Urinary bladder (tissue), 3 donors: ENCODE measurements at regions not wholly inside any gene's neighbourhood (a gene's known extent, or its start where the extent isn't known, plus 50 kb on each side); places are given as distances from the start of the nearest gene placed in this dataset.

ENCODE experiments used
- DNase-seq: peaks from one replicate; pipeline ENCODE4 v3.0.0-alpha.2; 2015; ENCODE audit errors: extremely low spot score
- H3K27ac ChIP-seq: one replicate; pipeline ENCODE4 v1.5.1; 2013; ENCODE audit warnings: low read depth, mild to moderate bottlenecking, moderate library complexity
- H3K36me3 ChIP-seq: one replicate; pipeline ENCODE4 v1.6.1; 2013; ENCODE audit warnings: mild to moderate bottlenecking, moderate library complexity; ENCODE audit not compliant: insufficient read depth
- H3K4me1 ChIP-seq: one replicate; pipeline ENCODE4 v1.6.1; 2013; ENCODE audit warnings: mild to moderate bottlenecking, moderate library complexity; ENCODE audit not compliant: insufficient read depth
- H3K4me3 ChIP-seq: one replicate; pipeline ENCODE4 v1.5.1; 2013; ENCODE audit warnings: low read depth, low read length
- WGBS: extraction: QIAGEN DNeasy Blood & Tissue Kit; methylation state at CpG from one replicate; pipeline ENCODE4 v1.1.7; 2013; 5-methylcytosine and 5-hydroxymethylcytosine counted together
- donor health status: healthy with polysubstance abuse.
- donor health status: healthy.

DNA sequence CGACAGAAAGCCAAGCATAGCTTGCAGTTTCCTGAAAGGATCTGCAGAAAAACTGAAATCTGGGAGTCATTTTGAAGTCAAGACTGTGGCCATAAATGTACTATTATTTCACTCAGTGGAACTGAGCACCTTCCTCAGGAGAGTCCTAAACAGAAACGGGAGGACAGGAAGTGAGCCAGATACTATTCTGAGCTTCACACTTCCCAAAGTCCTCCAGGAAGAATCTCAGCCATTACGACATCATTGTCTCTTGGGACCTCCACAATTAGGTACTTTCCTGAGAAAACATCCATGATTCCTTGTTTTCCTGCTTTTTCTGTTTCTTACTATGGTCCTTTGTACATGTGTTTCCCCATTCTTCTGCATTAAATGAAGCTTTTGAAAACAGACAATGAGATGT lies 299.2 kb upstream of the USP25 start:
- no peak for DNase-seq
- 70% methylated on average over 3 of the region's 3 CpGs for WGBS
- H3K4me3 ChIP-seq, result no peak overlapping the region

DNA sequence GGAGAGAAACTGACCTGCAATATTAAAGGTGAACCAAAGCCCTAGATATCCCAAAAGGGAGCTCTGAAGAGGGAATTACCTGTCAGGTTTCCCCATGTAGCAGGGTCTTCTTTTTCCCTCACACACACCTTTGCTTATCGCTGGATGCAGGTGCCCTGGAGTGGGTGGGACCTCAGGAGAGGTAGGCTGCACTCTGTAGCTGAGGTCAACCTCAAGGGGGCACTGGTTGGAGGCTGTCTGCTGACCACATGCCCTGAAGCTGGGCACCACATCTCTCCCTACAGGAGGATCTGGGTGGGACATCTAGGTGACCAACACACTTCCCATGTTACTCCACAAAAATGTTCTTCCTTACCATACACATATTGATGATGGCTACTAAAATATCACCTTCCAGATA lies 298.7 kb upstream of the USP25 start:
- no peaks in the 10 kb centered on the region for H3K36me3 ChIP-seq
- 97% methylated on average over 1 of the region's 1 CpG for WGBS
- no peak overlapping the region for H3K4me3 ChIP-seq
- no peak overlapping the region for H3K27ac ChIP-seq
- no peak for DNase-seq
- no peaks in the 10 kb centered on the region for H3K4me1 ChIP-seq

More for the DNA sequence above, 299.2 kb upstream of the USP25 start:
- Histone ChIP-seq H3K4me1 (no peaks in the 10 kb centered on the region), H3K36me3 (no peaks in the 10 kb centered on the region), H3K27ac (no peak overlapping the region)

DNA sequence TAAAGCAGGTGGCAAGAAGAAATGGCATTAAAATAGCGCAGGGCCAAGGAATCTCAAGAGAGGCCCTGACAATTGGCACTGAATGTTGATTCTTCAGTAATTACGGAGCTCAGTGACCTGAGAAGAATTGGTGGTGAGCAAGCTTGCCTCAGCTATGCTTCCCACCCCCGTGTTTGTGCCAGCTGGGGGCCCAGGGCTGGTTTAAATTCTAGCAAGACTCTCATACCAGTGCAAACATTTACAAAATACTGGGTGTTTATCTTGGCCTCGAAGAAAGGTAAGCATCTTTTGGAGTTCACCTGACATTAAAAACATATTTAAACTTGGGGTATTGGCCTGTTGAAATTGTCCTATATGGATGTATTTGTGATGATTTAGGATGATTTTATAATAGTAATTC lies 296.7 kb upstream of the USP25 start:
- no peaks in the 10 kb centered on the region for H3K36me3 ChIP-seq
- H3K4me1 ChIP-seq, result no peaks in the 10 kb centered on the region
- H3K4me3 ChIP-seq, result no peak overlapping the region
- DNase-seq, result no peak
- 88% methylated on average over 4 of the region's 4 CpGs for WGBS
- H3K27ac ChIP-seq, result no peak overlapping the region

DNA sequence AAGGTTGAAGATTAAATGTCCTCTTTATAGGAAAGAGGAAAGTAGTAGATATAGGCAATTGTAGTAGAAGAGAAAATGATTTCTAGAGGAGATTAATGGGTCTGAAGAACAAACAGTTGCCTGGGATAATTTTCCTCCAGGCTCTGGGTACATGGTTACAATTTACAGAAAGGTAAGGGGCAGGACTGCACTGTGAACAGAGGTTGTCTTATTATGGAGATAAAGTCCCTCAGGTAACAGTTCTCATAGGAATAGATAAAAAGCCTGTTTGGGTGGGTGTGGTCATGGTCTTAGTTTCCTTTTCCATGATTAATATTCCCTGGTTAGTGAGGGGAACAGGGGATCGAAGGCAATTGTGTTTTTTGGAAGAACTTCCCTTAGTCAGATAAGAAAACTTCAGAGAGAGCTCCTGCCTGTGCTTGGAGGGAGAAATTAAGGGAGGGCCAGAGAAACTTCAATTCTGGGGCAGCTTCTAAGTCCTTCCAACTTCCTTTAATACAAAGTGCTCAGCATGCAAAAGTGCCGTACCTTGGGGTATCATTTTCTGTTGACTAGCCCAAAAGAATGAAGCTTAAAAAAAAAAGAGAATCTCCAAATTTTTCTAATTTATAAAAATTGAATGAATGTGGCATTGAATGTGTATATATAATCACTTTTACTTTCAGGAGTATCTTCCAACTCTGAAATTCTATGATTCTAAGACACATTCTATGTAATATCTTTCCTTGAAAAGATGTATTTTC lies 295.4 kb upstream of the USP25 start:
- 66% methylated on average over 2 of the region's 2 CpGs for WGBS
- H3K27ac ChIP-seq, result no peak overlapping the region
- DNase-seq, result no peak
- no peaks in the 10 kb centered on the region for H3K4me1 ChIP-seq
- no peak overlapping the region for H3K4me3 ChIP-seq
- no peaks in the 10 kb centered on the region for H3K36me3 ChIP-seq

DNA sequence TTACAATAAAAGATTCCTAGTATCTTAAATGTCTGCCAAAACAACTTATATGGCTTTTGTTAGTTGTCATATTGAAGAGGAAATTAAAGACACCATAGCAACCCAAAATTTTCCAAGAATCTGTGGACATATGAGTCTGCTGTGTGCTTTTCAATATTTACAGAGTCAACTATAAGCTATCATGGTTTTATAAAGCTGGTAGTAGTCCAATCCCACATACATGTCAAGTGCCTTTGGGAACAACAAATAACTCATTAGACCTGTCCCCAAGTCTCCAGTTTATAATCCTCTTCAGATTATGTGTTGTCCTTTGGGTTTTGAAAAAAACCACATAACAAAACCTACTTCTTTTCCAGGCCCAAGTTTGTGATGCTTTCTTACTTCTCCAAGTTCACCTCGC lies 293.8 kb upstream of the USP25 start:
- Histone ChIP-seq H3K4me3 (no peak overlapping the region), H3K27ac (no peak overlapping the region), H3K4me1 (no peaks in the 10 kb centered on the region), H3K36me3 (no peaks in the 10 kb centered on the region)
- DNase-seq, result no peak
- 90% methylated on average over 1 of the region's 1 CpG for WGBS

DNA sequence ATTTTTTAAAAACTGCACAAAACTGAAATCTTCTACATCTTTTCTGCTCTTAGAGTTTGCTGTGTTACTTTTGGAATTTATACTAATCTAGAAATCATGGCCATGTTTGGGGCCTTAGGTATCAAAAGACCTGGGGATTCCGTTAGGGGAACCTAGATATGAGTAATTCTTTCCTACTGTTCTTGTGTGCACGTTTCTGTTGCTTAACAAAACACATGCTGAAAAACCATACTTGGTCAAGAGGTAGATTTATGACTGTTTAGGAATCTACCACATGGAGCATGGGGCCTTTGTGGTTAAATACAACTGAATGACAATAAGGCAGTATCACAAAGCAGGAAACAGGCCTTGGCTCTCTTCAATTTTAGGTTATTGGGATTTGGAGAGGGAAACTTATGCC lies 291.9 kb upstream of the USP25 start:
- H3K4me3 ChIP-seq, result no peak overlapping the region
- WGBS, result 30% methylated on average over 2 of the region's 2 CpGs
- no peak overlapping the region for H3K27ac ChIP-seq
- no peaks in the 10 kb centered on the region for H3K4me1 ChIP-seq
- H3K36me3 ChIP-seq, result no peaks in the 10 kb centered on the region
- no peak for DNase-seq

DNA sequence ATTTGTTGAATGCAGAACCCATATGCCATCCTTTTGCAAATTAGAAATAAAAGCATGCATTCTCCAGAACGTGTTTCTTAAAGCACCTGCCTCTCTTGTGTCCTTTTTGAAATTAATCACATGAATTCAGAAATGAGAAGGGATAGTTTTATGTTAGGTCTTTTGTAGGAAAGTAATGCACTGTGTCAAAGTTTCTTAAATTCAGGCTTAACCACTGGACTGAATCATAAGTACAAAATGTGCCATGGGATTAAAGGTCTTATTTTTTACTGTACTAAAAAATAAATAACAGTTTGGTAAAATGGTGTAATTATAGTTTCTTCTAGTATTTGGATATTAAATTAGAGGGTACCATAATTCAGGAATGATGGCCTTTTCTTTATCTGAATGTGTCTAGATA lies 290.1 kb upstream of the USP25 start:
- Histone ChIP-seq H3K4me3 (no peak overlapping the region), H3K36me3 (no peaks in the 10 kb centered on the region), H3K4me1 (no peaks in the 10 kb centered on the region), H3K27ac (no peak overlapping the region)
- no peak for DNase-seq
- WGBS, result 82% methylated on average over 1 of the region's 1 CpG

DNA sequence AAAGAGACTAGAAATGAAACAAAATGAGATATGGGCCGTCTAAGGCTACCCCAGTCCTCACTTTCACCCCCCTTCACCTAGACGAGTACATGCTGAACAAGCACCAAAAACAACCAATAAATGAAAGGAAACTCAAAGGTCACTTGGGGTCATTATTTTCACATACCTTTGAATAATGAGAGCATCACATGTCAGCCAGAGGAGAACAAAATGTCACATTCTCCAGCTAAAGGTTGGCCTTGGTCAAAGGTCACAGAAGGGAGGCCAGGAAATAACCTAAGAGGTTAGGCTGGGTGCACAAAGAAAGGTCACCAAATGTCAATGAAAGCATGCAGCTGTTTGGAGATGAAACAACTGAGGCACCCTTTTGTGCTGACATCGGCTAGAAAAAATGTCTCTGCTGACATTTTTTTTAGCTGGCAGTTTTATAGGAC lies 288.7 kb upstream of the USP25 start:
- Histone ChIP-seq H3K27ac (no peak overlapping the region), H3K4me1 (no peaks in the 10 kb centered on the region), H3K4me3 (no peak overlapping the region), H3K36me3 (no peaks in the 10 kb centered on the region)
- WGBS, result 71% methylated on average over 3 of the region's 3 CpGs
- no peak for DNase-seq

DNA sequence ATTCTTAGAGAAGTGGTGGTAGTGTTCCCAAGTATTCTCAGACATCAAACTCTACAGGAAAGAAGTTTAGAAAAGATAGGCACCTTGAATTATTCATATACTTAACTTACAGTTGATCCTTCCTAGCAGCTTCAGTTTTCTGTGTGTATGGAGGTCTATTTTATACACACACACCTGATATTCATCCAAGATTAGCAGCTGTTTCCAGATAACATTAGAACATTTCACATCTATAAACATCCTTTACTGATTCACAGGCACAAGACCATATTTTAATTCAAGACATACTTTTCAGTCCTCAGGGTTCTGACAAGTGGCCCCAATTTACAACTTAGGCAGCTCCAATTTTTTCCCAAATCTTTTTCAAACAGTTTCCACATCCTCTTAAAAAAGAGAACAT lies 287.8 kb upstream of the USP25 start:
- Histone ChIP-seq H3K4me1 (no peaks in the 10 kb centered on the region), H3K36me3 (no peaks in the 10 kb centered on the region), H3K27ac (no peak overlapping the region), H3K4me3 (no peak overlapping the region)
- no peak for DNase-seq

DNA sequence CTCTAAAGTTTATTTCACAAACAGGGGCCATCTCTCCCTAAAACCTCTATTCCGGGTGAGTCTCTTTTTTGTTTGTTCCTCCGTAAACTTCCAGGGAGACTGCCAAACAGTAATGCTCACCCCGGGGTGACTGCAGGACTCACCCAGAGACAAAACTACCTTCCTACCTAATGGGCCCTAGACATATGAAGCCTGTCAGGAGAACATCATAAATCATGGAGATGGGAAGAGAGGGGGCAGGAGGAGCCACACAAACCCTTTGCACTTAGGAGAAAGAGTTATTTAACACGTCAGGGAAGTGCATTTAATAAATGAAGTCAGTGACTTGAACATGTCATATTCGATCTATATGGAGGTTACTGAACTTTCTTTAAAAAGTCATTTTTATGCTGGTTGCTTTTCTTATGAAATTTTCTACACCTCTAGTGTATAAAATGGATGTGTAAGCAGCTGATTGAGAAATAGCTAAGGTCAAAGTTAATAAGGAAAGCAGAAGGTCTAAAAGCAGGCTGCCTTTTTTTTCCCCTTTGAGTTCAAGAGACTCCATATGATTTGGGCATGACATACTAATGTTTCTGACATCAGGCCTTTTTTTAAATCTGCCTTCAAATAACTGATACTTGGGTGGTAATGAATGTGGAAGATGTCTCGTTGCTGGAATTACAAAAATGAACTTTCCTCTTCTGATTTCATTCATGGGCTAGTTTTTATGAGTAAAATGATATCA lies 286.9 kb upstream of the USP25 start:
- H3K4me1 ChIP-seq, result no peaks in the 10 kb centered on the region
- H3K4me3 ChIP-seq, result no peak overlapping the region
- H3K36me3 ChIP-seq, result no peaks in the 10 kb centered on the region
- no peak overlapping the region for H3K27ac ChIP-seq
- no peak for DNase-seq
- WGBS, result 71% methylated on average over 6 of the region's 6 CpGs

DNA sequence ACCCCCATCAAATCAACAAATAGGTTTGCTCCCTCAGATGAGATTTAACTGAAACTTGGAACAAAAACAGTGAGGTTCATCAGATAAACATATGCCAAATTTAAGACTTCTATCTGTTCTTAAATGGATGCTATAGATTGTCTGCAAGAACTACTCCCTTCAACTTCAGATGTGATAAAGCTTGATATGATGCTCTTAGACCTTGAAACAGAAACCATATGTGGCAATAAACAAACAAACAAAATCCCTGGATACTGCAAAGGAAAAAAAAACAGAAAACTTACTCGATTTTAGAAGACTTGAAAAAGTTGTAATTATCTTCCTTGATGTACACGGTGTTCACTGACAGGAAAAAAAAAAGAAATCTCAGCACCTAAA lies 286.1 kb upstream of the USP25 start:
- no peak overlapping the region for H3K27ac ChIP-seq
- H3K36me3 ChIP-seq, result no peaks in the 10 kb centered on the region
- 23% methylated on average over 2 of the region's 2 CpGs for WGBS
- no peak overlapping the region for H3K4me3 ChIP-seq
- no peak for DNase-seq
- H3K4me1 ChIP-seq, result no peaks in the 10 kb centered on the region

DNA sequence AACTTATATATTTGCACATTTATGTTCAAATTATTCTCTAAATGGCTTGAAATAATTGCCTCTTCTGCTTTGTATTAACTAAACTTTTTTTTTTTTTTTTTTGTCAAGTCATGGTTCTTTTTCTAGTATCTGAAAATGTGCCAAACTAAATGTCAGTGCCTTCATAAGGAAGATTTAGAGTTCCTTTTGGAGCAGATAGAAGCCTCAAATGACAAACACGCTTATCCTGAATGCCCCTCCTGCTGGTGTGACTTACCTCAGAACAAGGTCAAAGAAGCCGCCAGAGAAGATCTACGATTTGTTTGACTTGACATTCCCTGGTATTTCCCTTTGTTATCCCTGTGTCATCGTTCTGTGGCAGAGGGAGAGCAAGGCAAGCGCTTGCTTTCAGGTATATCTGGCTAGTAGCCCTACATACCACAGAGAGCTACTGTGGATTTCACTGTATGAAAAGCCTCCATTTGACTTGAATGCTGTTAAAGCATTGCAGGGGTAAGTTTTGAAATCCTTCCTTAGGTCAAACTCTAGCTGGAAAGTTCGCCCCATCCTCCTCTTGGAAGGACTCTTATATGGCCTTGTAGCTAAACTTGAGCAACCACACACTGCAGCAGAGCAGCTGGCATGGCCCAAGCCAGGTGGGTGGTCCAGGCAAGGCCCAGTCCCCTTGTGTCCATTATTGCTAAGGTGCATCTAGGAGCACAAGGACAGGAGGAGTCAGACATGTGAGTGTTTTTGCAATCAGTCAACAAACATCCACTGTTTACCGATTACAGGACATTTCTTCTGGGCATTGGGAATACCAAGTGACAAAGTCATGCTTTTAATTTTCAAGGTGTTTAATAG lies 285.4 kb upstream of the USP25 start:
- Histone ChIP-seq H3K27ac (no peak overlapping the region), H3K4me3 (no peak overlapping the region), H3K36me3 (no peaks in the 10 kb centered on the region), H3K4me1 (no peaks in the 10 kb centered on the region)
- WGBS, result 63% methylated on average over 7 of the region's 7 CpGs
- no peak for DNase-seq

DNA sequence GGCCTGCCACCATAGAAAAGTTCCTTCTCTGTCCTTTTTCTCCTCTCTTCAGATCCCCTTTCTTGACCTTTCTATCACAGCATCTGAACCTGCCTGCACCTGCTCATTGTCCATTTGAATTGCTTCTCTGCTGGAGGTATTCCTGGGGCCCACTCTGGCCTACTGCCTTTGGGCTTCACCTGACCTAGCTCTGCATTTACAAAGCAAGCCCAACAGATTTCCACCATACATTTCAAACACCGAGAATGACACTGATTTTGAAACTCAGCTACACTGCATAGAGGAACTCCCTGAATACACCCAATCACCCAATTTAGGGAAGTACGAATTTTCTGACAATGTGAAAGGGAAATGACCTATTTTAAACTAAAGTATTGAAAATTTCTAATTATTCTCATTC lies 284.5 kb upstream of the USP25 start:
- DNase-seq, result no peak
- WGBS, result 87% methylated on average over 2 of the region's 2 CpGs
- H3K4me3 ChIP-seq, result no peak overlapping the region
- H3K4me1 ChIP-seq, result no peaks in the 10 kb centered on the region
- H3K27ac ChIP-seq, result no peak overlapping the region
- H3K36me3 ChIP-seq, result no peaks in the 10 kb centered on the region

DNA sequence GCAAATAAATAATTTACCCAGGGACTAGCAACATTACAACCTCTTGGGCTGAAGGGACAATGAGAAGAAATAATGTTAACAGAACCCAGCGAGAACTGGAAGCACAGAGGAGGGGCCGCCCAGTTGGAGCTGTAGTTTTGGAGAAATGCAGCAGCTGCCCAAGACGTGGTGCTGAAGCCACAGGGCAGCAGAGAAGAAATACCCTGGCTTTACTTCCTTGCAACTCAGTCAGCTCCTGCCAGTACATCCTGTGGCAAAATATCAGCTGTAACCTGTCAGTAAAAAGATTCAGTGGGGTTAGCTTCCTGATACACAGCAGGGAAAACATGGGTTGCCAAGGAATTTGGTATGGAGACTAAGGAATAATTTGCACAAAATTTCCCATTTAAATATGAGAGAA lies 283.6 kb upstream of the USP25 start:
- Histone ChIP-seq H3K27ac (no peak overlapping the region), H3K4me3 (no peak overlapping the region), H3K36me3 (no peaks in the 10 kb centered on the region), H3K4me1 (no peaks in the 10 kb centered on the region)
- DNase-seq, result no peak
- 73% methylated on average over 3 of the region's 3 CpGs for WGBS
